Suprapubic skin (tissue), 4 donors: ENCODE measurements at regions not wholly inside any gene's neighbourhood (a gene's known extent, or its start where the extent isn't known, plus 50 kb on each side); places are given as distances from the start of the nearest gene placed in this dataset.

Experiments used
- DNase-seq, 2 donors: peaks; one replicate each; pipeline ENCODE4 v3.0.0-alpha.2; 2019; ENCODE audit warnings: low spot score in 2 of 2
- H3K27ac ChIP-seq: fragments of 200-600 bp; sonication (generic); one replicate; pipeline ENCODE4 v1.5.1; 2019
- H3K27me3 ChIP-seq: fragments of 200-600 bp; sonication (generic); one replicate; pipeline ENCODE4 v1.5.1; 2019
- H3K36me3 ChIP-seq: fragments of 200-600 bp; sonication (generic); one replicate; pipeline ENCODE4 v1.5.1; 2019
- H3K4me1 ChIP-seq: fragments of 200-600 bp; sonication (generic); one replicate; pipeline ENCODE4 v1.5.1; 2019
- H3K4me3 ChIP-seq: fragments of 200-600 bp; sonication (generic); one replicate; pipeline ENCODE4 v1.5.1; 2019; ENCODE audit warnings: mild to moderate bottlenecking
- H3K9me3 ChIP-seq: fragments of 200-600 bp; sonication (generic); one replicate; pipeline ENCODE4 v1.5.1; 2019
- CTCF ChIP-seq, 2 donors: fragments of 200-600 bp in 1 of 2; fragments of 450-650 bp in 1 of 2; sonication (generic) in 1 of 2; IDR thresholded peaks; one replicate each; pipeline ENCODE4 v1.5.1; 2016 to 2019; ENCODE audit warnings: antibody characterized with exemption in 2 of 2, mild to moderate bottlenecking in 1 of 2, moderate library complexity in 1 of 2
- EP300 ChIP-seq: sonication (generic); formaldehyde crosslinking; IDR thresholded peaks from one replicate; pipeline ENCODE4 v1.6.1; 2017; ENCODE audit warnings: antibody characterized with exemption
- POLR2A ChIP-seq, 2 donors: fragments of 450-650 bp; IDR thresholded peaks; one replicate each; pipeline ENCODE4 v1.6.1; 2017; ENCODE audit warnings: antibody characterized with exemption in 2 of 2, mild to moderate bottlenecking in 2 of 2, moderate library complexity in 2 of 2
- POLR2AphosphoS5 ChIP-seq, 3 donors: sonication (generic); formaldehyde crosslinking; IDR thresholded peaks; one replicate each; pipeline ENCODE4 v1.6.1; 2017; ENCODE audit warnings: antibody characterized with exemption in 3 of 3
- WGBS: methylation state at CpG from one replicate; pipeline ENCODE4 v1.1.5; 2018; 5-methylcytosine and 5-hydroxymethylcytosine counted together

- H3K9me3 ChIP-seq, result no peaks in the 10 kb centered on the region
- no peak overlapping the region for H3K27ac ChIP-seq
- TF ChIP-seq POLR2AphosphoS5 (IDR thresholded peaks at IDR 0.05) (no peak), EP300 (no peak), POLR2A (IDR thresholded peaks at IDR 0.05) (no peak), CTCF (IDR thresholded peaks at IDR 0.05) (no peak)
- H3K27me3 ChIP-seq, result no peaks in the 10 kb centered on the region
- H3K4me3 ChIP-seq, result no peak overlapping the region
- no peaks in the 10 kb centered on the region for H3K36me3 ChIP-seq
- no peak for DNase-seq
- 100% methylated on average over 4 of the region's 4 CpGs for WGBS
- no peaks in the 10 kb centered on the region for H3K4me1 ChIP-seq
Measured at GRCh38 chr9:108680946-108681345, 174.8 kb downstream of the ACTL7B start.

DNA sequence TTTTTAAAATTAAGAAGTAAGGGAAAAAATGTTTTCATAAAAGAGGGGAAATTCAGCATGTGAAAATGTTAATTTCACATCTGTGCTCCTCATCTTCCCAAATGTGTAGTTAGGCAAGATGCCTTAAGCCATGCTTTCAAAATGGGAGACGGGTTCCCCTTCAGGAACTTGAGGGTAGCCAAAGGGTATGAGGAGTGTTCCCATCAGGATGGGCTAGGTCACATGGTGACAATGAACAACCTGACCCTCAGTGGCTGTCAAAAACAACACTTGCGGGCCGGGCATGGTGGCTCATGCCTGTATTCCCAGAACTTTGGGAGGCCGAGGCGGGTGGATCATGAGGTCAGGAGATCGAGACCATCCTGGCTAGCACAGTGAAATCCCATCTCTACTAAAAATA lies 178.0 kb downstream of the ACTL7B start:
- H3K4me1 ChIP-seq, result peaks cover 21% of the 10 kb centered on the region
- TF ChIP-seq POLR2A (IDR thresholded peaks at IDR 0.05) (no peak), POLR2AphosphoS5 (IDR thresholded peaks at IDR 0.05) (no peak), EP300 (no peak), CTCF (IDR thresholded peaks at IDR 0.05) (no peak)
- no peaks in the 10 kb centered on the region for H3K27me3 ChIP-seq
- no peak for DNase-seq
- no peak overlapping the region for H3K27ac ChIP-seq
- H3K4me3 ChIP-seq, result no peak overlapping the region
- H3K36me3 ChIP-seq, result no peaks in the 10 kb centered on the region
- no peaks in the 10 kb centered on the region for H3K9me3 ChIP-seq
- WGBS, result 96% methylated on average over 6 of the region's 6 CpGs

- H3K36me3 ChIP-seq, result no peaks in the 10 kb centered on the region
- no peaks in the 10 kb centered on the region for H3K27me3 ChIP-seq
- H3K9me3 ChIP-seq, result no peaks in the 10 kb centered on the region
- 92% methylated on average over 4 of the region's 4 CpGs for WGBS
- peaks cover 36% of the 10 kb centered on the region for H3K4me1 ChIP-seq
- DNase-seq, result no peak
- no peak for TF ChIP-seq EP300
- H3K27ac ChIP-seq, result no peak overlapping the region
- H3K4me3 ChIP-seq, result no peak overlapping the region
Measured at GRCh38 chr9:108676355-108676754, 179.4 kb downstream of the ACTL7B start.

- Histone ChIP-seq H3K27ac (no peak overlapping the region), H3K4me3 (no peak overlapping the region), H3K27me3 (no peaks in the 10 kb centered on the region), H3K4me1 (peaks cover 41% of the 10 kb centered on the region), H3K36me3 (no peaks in the 10 kb centered on the region), H3K9me3 (no peaks in the 10 kb centered on the region)
- TF ChIP-seq EP300 (no peak), POLR2AphosphoS5 (IDR thresholded peaks at IDR 0.05) (no peak), CTCF (IDR thresholded peaks at IDR 0.05) (no peak), POLR2A (IDR thresholded peaks at IDR 0.05) (no peak)
- 89% methylated on average over 2 of the region's 2 CpGs for WGBS
- DNase-seq, result no peak
Measured at GRCh38 chr9:108675708-108676107, 180.1 kb downstream of the ACTL7B start.

- Histone ChIP-seq H3K4me3 (no peak overlapping the region), H3K9me3 (no peaks in the 10 kb centered on the region), H3K36me3 (no peaks in the 10 kb centered on the region), H3K27ac (peak overlapping the region; percentile 88), H3K27me3 (no peaks in the 10 kb centered on the region), H3K4me1 (peaks cover 42% of the 10 kb centered on the region)
- DNase-seq, result no peak
- TF ChIP-seq POLR2AphosphoS5 (IDR thresholded peaks at IDR 0.05) (no peak), POLR2A (IDR thresholded peaks at IDR 0.05) (no peak), EP300 (no peak), CTCF (IDR thresholded peaks at IDR 0.05) (no peak)
- 91% methylated on average over 6 of the region's 6 CpGs for WGBS
Measured at GRCh38 chr9:108674766-108675530, 180.8 kb downstream of the ACTL7B start.
